H1 (cell line): ENCODE measurements at regions not wholly inside any gene's neighbourhood (a gene's known extent, or its start where the extent isn't known, plus 50 kb on each side); places are given as distances from the start of the nearest gene placed in this dataset.

Experiments
- CBX5 ChIP-seq: fragments of 300-800, 300-1000 bp; sonication (generic); IDR thresholded peaks from 2 replicates; pipeline ENCODE4 v1.7.1; 2016; ENCODE audit warnings: antibody characterized with exemption, low read length, low read depth
- CBX8 ChIP-seq: fragments of 300-800, 300-1000 bp; sonication (generic); IDR thresholded peaks from 2 replicates; pipeline ENCODE4 v1.7.1; 2016; ENCODE audit warnings: low read depth, low read length, borderline replicate concordance
- CHD7 ChIP-seq: fragments of 300-600 bp; sonication (generic); IDR thresholded peaks from 2 replicates; pipeline ENCODE4 v1.7.1; 2012; ENCODE audit warnings: low read length, moderate library complexity, mild to moderate bottlenecking, inconsistent platforms; ENCODE audit not compliant: insufficient replicate concordance
- CREB1 ChIP-seq: IDR thresholded peaks from 2 replicates; pipeline ENCODE4 v1.6.1; 2012; ENCODE audit warnings: inconsistent platforms
- CTBP2 ChIP-seq: IDR thresholded peaks from 2 replicates; pipeline ENCODE4 v1.7.0; 2011; ENCODE audit warnings: borderline replicate concordance, mild to moderate bottlenecking, moderate library complexity, mixed read lengths, low read length; ENCODE audit not compliant: insufficient read depth, insufficient read length
- EZH2 ChIP-seq: fragments of 200-600 bp; sonication (generic); IDR thresholded peaks from 2 replicates; pipeline ENCODE4 v1.7.1; 2012; ENCODE audit warnings: low read depth, mild to moderate bottlenecking, moderate library complexity, low read length, inconsistent platforms; ENCODE audit not compliant: severe bottlenecking
- GABPA ChIP-seq: IDR thresholded peaks from 2 replicates; pipeline ENCODE4 v1.6.1; 2011; ENCODE audit warnings: mild to moderate bottlenecking, low read length, moderate library complexity, borderline replicate concordance; ENCODE audit not compliant: insufficient read depth
- KDM4A ChIP-seq: IDR thresholded peaks from one replicate; pipeline ENCODE4 v1.7.1; 2012; ENCODE audit warnings: low read depth, mild to moderate bottlenecking, moderate library complexity, low read length, inconsistent platforms; ENCODE audit not compliant: severe bottlenecking
- POLR2A ChIP-seq, 2 experiments: IDR thresholded peaks; 1 replicate in 1 of 2; 2 replicates in 1 of 2; pipeline ENCODE4 v1.6.1; 2011; ENCODE audit warnings: low read depth in 2 of 2, low read length in 2 of 2, mild to moderate bottlenecking in 2 of 2; ENCODE audit errors: control extremely low read depth in 1 of 2
- RBBP5 ChIP-seq: IDR thresholded peaks from 2 replicates; pipeline ENCODE4 v1.7.1; 2012; ENCODE audit warnings: low read depth, mild to moderate bottlenecking, inconsistent platforms, low read length, moderate library complexity, borderline replicate concordance
- SIRT6 ChIP-seq: IDR thresholded peaks from one replicate; pipeline ENCODE4 v1.7.1; 2012; ENCODE audit warnings: low read length, inconsistent platforms
- SP1 ChIP-seq: IDR thresholded peaks from 2 replicates; pipeline ENCODE4 v1.6.1; 2011; ENCODE audit warnings: low read depth, low read length
- TAF1 ChIP-seq: IDR thresholded peaks from 2 replicates; pipeline ENCODE4 v1.6.1; 2011; ENCODE audit warnings: mild to moderate bottlenecking, low read depth, low read length
- TEAD4 ChIP-seq: IDR thresholded peaks from 2 replicates; pipeline ENCODE4 v1.6.1; 2012; ENCODE audit warnings: low read depth, low read length, inconsistent platforms, mixed read lengths

DNA sequence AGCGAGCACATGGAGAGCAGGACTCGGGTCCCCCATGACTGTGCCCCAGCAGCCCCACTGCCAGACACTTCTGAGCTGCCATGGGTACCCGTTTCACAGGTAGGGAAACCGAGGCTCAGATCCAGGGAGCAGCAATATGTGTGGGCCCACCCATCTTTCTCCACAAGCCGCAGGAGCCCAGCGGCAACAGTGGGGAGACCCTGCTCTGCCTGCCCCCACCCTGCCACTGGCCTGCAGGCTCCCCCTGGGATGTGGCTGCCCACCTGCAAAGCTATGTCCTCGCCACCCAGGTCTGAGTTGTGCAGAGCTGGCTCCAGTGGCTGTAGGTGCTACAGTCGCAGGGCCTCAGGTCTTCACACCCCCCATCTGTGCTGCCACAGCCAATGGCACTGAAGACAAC lies 50.6 kb upstream of the C1QTNF9B start (continued):
- TF ChIP-seq CHD7 (no peak), RBBP5 (no peak), POLR2A (IDR thresholded peaks at IDR 0.05; ENCODE audit: control extremely low read depth in 1 of 2, low read depth in 2 of 2, low read length in 2 of 2) (no peak), CREB1 (no peak), EZH2 (no peak), SIRT6 (no peak), TAF1 (no peak), TEAD4 (no peak), KDM4A (no peak), CBX5 (no peak), SP1 (no peak), CTBP2 (no peak), CBX8 (no peak), GABPA (no peak)
